HG03280 (cell line): ENCODE measurements at regions not wholly inside any gene's neighbourhood (a gene's known extent, or its start where the extent isn't known, plus 50 kb on each side); places are given as distances from the start of the nearest gene placed in this dataset.

Experiments
- ATAC-seq: cut with Tn5 transposase; IDR thresholded peaks from one replicate; pipeline ENCODE4 v1.9.1; 2021; ENCODE audit warnings: mild to moderate bottlenecking, moderate library complexity; ENCODE audit not compliant: unreplicated experiment

- no peak for ATAC-seq
Observed at GRCh38 chr5:74052441-74053221, 426.6 kb downstream of the ARHGEF28 start.

DNA sequence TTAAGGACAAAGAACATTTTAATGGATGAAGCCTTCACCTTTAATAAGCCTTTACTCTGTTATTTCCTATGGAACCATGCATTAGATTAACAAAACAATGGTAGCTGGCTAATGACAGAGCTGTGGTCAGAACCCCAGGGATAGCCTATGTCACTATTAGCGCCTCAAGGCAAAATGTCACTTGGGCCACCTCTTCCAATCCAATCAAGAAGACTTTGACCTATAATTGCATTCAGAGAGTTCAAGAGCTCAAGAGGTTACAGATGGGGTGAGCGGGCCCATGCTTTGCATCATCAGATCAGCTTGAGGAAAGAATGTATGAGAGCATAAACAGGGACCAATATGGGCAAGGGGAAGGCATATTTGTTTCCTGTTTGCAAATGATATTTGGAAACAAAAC is 425.1 kb downstream of the ARHGEF28 start:
- ATAC-seq: no peak

DNA sequence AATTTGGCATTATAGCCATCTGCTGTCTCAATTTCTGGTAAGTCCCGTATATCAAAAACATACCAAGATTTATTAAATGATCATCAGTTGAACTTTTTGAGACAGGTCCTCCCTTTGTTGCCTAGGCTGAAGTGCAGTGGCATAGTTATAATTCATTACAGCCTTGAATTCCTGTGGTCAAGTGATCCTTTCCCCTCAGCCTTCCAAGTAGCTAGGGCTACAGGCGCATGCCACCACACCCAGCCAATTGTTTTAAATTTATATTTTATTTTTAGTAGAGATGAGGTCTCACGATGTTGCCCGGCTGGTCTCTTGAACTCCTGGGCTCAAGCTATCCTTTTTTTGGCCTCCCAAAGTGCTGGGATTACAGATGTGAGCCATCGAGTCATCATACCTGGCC is 418.9 kb downstream of the ARHGEF28 start:
- ATAC-seq: no peak

DNA sequence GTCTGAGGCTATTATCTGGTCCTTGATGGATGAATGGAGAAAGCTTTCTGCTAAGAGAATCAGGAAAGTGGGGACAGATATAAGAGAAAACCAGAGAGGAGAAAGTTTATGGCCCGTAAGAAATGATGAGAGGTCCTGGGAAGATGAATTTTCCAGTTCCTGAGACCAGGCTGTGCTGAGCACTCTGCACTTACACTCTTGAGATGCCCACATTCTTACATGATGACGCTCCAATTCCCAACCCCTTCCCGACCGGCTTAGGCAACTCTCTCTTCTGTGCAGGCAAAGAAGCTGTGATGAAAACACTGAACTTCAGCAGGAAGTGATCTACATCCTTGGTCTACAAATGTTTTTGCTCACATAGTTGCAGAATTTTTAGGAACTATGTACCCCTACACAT is 417.0 kb downstream of the ARHGEF28 start:
- no peak for ATAC-seq

DNA sequence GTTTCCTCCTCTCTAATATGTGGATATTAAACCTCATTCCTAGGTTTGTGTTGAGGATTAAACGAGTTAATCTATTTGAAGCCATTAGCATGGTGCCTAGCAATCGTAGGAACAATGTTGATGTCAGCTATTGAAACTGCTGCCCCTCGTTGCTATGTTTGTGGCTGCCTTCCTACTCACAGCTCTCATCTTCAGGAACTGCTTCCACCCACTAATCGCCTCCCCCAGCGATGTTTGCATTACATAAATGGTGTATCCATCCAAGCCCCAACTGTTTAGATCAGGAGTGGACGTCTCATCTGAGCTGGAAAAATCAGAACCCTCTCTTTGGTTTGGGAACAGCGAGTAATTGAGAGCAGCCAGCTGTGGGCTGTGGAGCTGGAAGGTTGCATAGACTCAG is 416.6 kb downstream of the ARHGEF28 start:
- no peak for ATAC-seq

DNA sequence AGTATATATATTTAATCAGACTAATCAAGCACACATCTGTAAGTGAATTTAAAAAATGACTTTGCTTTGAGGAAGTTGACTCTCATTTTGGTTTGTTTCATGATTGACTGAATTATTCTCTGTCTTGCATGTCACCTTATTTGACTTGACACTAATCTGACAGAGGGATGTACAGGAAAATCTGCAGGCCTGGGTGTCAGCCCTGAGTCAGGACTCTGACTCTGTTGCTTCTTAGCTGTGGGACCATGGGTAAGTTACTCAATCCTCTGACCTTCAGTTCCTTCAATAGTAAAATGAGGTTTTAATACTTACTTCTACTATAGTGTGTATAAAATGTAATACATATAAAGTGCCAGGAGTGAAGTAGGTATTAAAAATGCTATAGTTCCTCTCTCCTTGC is 415.9 kb downstream of the ARHGEF28 start:
- ATAC-seq: no peak

DNA sequence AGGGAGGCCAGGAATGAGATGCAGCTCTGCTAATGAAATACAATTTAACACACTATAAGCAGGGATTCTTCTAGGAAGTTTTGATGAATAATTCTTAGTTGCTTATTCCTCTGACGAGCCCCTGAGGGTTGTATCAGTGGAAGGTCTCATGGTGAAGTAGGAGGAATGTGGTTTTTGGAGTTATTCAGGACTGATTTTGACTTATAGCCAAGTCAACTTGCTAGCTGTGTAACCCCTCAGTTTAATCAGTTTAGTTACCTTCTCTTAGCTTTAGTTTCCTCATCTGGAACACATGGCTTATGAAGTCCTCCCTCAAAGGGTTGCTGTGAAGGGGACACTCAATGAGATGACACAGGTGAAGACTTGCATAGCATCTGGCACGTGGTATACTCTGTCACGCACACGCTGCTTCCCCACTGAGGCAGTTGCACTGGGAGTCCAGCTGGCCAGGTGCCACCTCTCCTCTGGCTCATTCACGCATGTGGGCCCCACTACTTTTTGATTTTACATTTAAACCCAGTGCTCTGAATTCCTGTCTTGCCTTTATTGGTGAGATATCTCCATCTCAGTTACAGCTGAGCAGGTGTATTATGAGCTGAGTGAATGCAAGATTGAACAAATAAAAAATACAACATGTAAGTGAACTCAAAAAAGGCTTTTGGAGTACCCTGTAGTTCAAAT is 415.0 kb downstream of the ARHGEF28 start:
- no peak for ATAC-seq

- no peak for ATAC-seq
Observed at GRCh38 chr5:74040065-74040551, 414.1 kb downstream of the ARHGEF28 start.

DNA sequence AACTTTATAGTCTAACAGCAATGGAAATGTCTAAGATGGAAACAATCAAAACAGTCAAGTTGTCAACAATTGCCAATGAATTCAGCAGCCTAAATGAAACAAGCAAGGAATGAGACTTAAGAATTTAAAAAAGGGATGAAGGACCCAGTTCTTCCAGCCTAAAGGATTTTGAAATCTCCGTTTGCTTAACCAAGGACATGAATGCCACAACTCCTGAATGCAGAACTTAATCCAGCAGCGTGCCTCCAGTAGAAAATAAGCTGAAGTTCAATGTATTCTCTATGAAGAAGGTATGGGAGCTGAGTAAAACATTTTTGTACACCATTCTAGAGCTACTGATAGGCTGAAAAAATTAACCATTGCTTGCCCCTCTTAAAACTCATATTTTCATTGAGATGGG is 411.3 kb downstream of the ARHGEF28 start:
- ATAC-seq: no peak

DNA sequence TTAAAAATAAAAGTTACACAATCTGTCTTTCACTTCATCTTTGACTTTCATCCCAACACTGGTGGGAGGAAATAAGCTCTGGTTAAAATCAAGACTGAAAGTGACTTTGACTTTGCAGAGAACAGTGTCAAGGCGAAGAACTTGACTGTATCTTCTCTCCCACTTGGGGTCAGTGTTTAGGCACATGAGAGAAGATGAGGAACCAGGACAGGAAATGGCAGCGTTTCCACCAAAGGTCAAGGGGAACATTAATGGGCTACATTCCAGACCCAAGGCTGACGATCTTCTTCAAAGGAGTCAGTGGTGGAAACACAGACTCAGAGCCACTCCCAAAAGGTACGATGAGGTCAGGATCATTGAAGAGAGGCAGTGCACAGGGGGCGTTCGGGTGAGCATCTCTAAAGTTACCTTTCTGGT is 409.5 kb downstream of the ARHGEF28 start:
- ATAC-seq: no peak

- ATAC-seq: no peak
Observed at GRCh38 chr5:74034733-74035132, 408.7 kb downstream of the ARHGEF28 start.

- no peak for ATAC-seq
Observed at GRCh38 chr5:74032617-74033016, 406.6 kb downstream of the ARHGEF28 start.

GRCh38 chr5:74031536-74031935 is 405.5 kb downstream of the ARHGEF28 start:
- ATAC-seq: no peak

DNA sequence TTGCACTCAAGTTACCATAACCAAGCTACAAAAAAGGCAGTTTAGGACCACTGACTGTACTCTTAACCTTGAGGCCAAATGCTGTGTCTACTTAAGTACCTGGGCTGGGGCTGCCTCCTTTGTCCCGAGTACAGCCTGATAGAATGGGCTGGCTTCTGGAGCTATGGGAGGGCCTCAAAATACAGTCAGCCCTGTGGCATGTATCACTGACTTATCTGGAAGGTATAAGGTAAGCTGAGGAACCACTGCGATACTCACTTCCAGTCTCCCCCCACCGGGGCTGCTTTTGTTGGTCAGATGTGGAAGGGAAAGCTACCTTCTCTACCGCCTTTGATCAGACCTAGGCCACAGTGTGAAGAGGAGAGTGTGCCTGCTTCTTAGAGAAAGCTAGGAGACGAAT is 404.8 kb downstream of the ARHGEF28 start:
- ATAC-seq: no peak

- no peak for ATAC-seq
Observed at GRCh38 chr5:74030371-74030770, 404.4 kb downstream of the ARHGEF28 start.

- ATAC-seq: no peak
Observed at GRCh38 chr5:74028976-74029375, 403.0 kb downstream of the ARHGEF28 start.

- ATAC-seq: no peak
Observed at GRCh38 chr5:74028406-74028805, 402.4 kb downstream of the ARHGEF28 start.

GRCh38 chr5:74027732-74028338 is 401.8 kb downstream of the ARHGEF28 start:
- ATAC-seq: no peak

- ATAC-seq: no peak
Observed at GRCh38 chr5:74026310-74026709, 400.3 kb downstream of the ARHGEF28 start.

DNA sequence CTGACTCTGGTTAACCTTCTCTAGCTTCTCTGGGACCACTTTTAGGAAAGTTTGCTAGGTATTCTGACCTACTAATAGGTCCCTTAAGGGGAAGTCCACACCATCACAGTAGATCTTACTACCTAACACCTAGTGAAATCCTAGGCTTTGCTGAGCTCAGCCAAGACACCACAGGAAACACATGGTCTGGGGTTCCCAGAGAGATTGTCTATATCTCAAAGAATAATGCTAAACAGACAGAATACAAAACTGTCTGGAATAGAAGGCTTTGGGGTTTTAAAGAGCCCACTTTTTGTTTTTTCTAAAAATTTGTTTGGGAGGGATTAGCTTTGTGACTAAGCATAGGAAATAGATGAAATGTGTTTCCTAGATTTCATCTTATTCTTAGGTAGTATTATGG is 395.1 kb downstream of the ARHGEF28 start:
- no peak for ATAC-seq

- ATAC-seq: no peak
Observed at GRCh38 chr5:74020503-74020902, 394.5 kb downstream of the ARHGEF28 start.

DNA sequence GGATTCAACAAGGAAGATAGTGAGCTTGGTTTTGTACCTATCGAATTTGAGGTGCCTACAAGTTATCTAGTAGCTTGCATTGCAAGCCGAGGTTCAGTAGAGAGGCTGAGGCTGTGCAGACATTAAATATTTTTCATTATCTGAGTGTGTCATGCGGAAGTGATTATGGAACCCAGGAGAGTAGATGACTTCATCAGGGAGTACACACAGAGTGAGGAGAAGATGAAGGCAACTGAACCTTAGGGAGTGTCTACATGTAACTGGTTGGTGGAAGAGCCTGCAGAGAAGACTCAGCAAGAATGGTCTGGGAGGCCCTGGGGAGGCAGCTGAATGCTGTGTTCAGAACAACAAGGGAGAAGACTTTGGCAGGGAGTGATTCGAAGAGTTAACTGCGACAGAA is 393.9 kb downstream of the ARHGEF28 start:
- no peak for ATAC-seq
